ENCODE measurements at regions not wholly inside any gene's neighbourhood (a gene's known extent, or its start where the extent isn't known, plus 50 kb on each side); places are given as distances from the start of the nearest gene placed in this dataset.

GRCh38 chr5:158561562-158562190, 538.0 kb downstream of the EBF1 start:
- no peak for TF ChIP-seq CTCF (IDR thresholded peaks at IDR 0.05)
- no peak for TF ChIP-seq POLR2AphosphoS5 (IDR thresholded peaks at IDR 0.05)
- TF ChIP-seq POLR2A (IDR thresholded peaks at IDR 0.05): no peak
- no peak for TF ChIP-seq EP300 (IDR thresholded peaks at IDR 0.05)
